ENCODE measurements at regions not wholly inside any gene's neighbourhood (a gene's known extent, or its start where the extent isn't known, plus 50 kb on each side); places are given as distances from the start of the nearest gene placed in this dataset.

GRCh38 chr14:43872222-43872621, 634.9 kb downstream of the FSCB start:
- TF ChIP-seq, protein P1, sequence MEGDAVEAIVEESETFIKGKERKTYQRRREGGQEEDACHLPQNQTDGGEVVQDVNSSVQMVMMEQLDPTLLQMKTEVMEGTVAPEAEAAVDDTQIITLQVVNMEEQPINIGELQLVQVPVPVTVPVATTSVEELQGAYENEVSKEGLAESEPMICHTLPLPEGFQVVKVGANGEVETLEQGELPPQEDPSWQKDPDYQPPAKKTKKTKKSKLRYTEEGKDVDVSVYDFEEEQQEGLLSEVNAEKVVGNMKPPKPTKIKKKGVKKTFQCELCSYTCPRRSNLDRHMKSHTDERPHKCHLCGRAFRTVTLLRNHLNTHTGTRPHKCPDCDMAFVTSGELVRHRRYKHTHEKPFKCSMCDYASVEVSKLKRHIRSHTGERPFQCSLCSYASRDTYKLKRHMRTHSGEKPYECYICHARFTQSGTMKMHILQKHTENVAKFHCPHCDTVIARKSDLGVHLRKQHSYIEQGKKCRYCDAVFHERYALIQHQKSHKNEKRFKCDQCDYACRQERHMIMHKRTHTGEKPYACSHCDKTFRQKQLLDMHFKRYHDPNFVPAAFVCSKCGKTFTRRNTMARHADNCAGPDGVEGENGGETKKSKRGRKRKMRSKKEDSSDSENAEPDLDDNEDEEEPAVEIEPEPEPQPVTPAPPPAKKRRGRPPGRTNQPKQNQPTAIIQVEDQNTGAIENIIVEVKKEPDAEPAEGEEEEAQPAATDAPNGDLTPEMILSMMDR (IDR thresholded peaks at IDR 0.05; ENCODE audit: partially characterized antibody, unreplicated experiment), result no peak
- DNase-seq, result no peak
- Mint-ChIP-seq H3K27ac (ENCODE audit: unreplicated experiment) (no peak overlapping the region), H3K4me3 (ENCODE audit: unreplicated experiment) (no peak overlapping the region), H3K36me3 (ENCODE audit: unreplicated experiment) (no peaks in the 10 kb centered on the region), H3K4me1 (ENCODE audit: low read depth, unreplicated experiment) (no peaks in the 10 kb centered on the region), H3K27me3 (ENCODE audit: unreplicated experiment) (no peaks in the 10 kb centered on the region), H3K9me3 (ENCODE audit: unreplicated experiment) (no peaks in the 10 kb centered on the region)

GRCh38 chr14:43858981-43859380, 648.1 kb downstream of the FSCB start:
- TF ChIP-seq, protein P1 (IDR thresholded peaks at IDR 0.05; ENCODE audit: partially characterized antibody, unreplicated experiment), result no peak
- H3K9me3 Mint-ChIP-seq (ENCODE audit: unreplicated experiment), result no peaks in the 10 kb centered on the region
- no peak overlapping the region for H3K4me3 Mint-ChIP-seq (ENCODE audit: unreplicated experiment)
- H3K36me3 Mint-ChIP-seq (ENCODE audit: unreplicated experiment), result no peaks in the 10 kb centered on the region
- DNase-seq, result no peak
- no peaks in the 10 kb centered on the region for H3K27me3 Mint-ChIP-seq (ENCODE audit: unreplicated experiment)
- no peak overlapping the region for H3K27ac Mint-ChIP-seq (ENCODE audit: unreplicated experiment)
- peaks cover 5% of the 10 kb centered on the region for H3K4me1 Mint-ChIP-seq (ENCODE audit: low read depth, unreplicated experiment)

DNA sequence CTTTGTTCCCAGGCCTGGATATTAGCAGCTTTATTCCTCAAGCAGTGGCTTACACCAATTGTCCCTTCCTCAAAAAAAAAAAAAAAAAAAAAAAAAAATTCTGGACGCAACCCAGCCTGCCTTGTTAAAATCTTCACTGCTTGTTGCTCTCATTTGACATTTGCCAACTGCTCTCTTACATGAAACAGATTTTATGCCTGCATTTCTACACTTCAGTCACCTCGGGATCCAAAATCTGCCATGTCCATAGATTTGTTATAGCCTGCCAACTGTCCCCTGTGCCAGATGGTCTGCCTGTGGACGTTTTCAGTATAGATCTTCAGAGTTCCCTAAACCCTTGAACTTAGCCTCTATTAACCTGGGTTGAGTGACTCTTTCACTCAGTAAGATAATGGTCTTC, 651.5 kb downstream of the FSCB start:
- Mint-ChIP-seq H3K4me3 (ENCODE audit: unreplicated experiment) (peak overlapping the region; percentile 12), H3K27ac (ENCODE audit: unreplicated experiment) (peak overlapping the region; percentile 34), H3K36me3 (ENCODE audit: unreplicated experiment) (no peaks in the 10 kb centered on the region), H3K4me1 (ENCODE audit: low read depth, unreplicated experiment) (peaks cover 5% of the 10 kb centered on the region), H3K27me3 (ENCODE audit: unreplicated experiment) (peaks cover 2% of the 10 kb centered on the region), H3K9me3 (ENCODE audit: unreplicated experiment) (no peaks in the 10 kb centered on the region)
- TF ChIP-seq, protein P1 (IDR thresholded peaks at IDR 0.05; ENCODE audit: partially characterized antibody, unreplicated experiment), result no peak
- DNase-seq, result peak; percentile 21

DNA sequence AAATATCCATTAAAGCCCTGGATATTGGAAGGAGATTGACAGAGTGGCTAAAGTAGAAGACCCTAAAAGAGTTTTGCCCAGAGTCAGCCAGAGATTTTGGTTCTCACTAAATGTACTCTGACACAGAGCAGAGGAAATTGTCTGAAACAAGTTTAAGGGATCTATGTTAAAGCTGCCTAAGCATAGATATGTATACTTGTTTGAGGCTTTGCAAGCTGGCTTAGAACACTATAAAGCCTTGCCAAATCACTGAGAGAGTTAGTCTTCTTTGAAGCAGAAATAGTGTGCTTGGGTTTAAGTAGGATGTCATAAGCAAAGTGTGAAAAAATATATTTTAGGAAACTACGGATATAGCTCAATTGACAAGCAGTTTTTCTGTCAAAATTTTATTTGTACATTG, 653.5 kb downstream of the FSCB start:
- Mint-ChIP-seq H3K4me1 (ENCODE audit: low read depth, unreplicated experiment) (peaks cover 5% of the 10 kb centered on the region), H3K36me3 (ENCODE audit: unreplicated experiment) (no peaks in the 10 kb centered on the region), H3K27ac (ENCODE audit: unreplicated experiment) (no peak overlapping the region), H3K27me3 (ENCODE audit: unreplicated experiment) (peaks cover 2% of the 10 kb centered on the region), H3K4me3 (ENCODE audit: unreplicated experiment) (no peak overlapping the region), H3K9me3 (ENCODE audit: unreplicated experiment) (no peaks in the 10 kb centered on the region)
- TF ChIP-seq, protein P1 (IDR thresholded peaks at IDR 0.05; ENCODE audit: partially characterized antibody, unreplicated experiment), result no peak
- DNase-seq, result no peak

DNA sequence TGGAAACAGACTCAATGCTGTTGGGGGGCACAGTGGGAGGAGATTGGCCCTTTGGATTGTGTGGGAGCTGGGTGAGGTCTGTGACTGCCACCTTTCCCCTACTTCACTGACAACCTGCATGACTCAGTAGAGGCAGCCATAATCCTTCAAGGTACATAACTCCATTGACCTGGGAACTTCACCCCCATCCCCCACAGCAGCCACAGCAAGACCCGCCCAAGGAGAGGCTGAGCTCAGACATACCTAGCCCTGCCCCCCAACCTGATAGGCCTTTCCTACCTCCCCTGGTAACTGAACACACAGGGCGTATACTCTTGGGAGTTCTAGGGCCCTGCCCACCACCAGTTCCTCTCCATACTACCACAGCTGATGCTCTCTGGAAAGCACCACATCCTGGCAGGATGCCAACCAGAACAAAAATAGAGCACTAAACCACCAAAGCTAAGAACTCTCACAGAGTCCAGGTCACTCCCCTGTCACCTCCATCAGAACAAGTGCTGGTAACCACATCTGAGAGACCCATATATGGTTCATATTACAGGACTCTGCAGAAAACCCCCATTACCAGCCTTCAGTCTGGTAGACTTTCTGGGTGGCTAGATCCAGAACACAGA, 703.9 kb downstream of the FSCB start:
- H3K9me3 Mint-ChIP-seq (ENCODE audit: unreplicated experiment), result peaks cover 1% of the 10 kb centered on the region
- H3K36me3 Mint-ChIP-seq (ENCODE audit: unreplicated experiment), result peaks cover 5% of the 10 kb centered on the region
- H3K4me1 Mint-ChIP-seq (ENCODE audit: low read depth, unreplicated experiment), result no peaks in the 10 kb centered on the region
- TF ChIP-seq, protein P1 (IDR thresholded peaks at IDR 0.05; ENCODE audit: partially characterized antibody, unreplicated experiment), result no peak
- no peak overlapping the region for H3K27ac Mint-ChIP-seq (ENCODE audit: unreplicated experiment)
- H3K27me3 Mint-ChIP-seq (ENCODE audit: unreplicated experiment), result no peaks in the 10 kb centered on the region
- no peak overlapping the region for H3K4me3 Mint-ChIP-seq (ENCODE audit: unreplicated experiment)
- DNase-seq, result no peak
